ENCODE measurements at regions not wholly inside any gene's neighbourhood (a gene's known extent, or its start where the extent isn't known, plus 50 kb on each side); places are given as distances from the start of the nearest gene placed in this dataset.
"Not testable (repeated sequence)": the region's sequence is repeated elsewhere in the genome, so short reads cannot be mapped to it uniquely, and the experiment has no call there.

GRCh38 chr1:8169364-8170058 lies 143.4 kb upstream of the ERRFI1 start:
- DNase-seq (ENCODE audit: low read depth in 2 of 2), result peak; percentile 88 to 90

GRCh38 chr1:8167936-8168335 lies 141.8 kb upstream of the ERRFI1 start:
- DNase-seq (ENCODE audit: low read depth in 2 of 2), result no peak

GRCh38 chr1:8166406-8166805 lies 140.3 kb upstream of the ERRFI1 start:
- no peak for DNase-seq (ENCODE audit: low read depth in 2 of 2)

GRCh38 chr1:8165595-8166360 lies 139.7 kb upstream of the ERRFI1 start:
- DNase-seq (ENCODE audit: low read depth in 2 of 2), result peak in 1 of 2 donors; percentile 17

GRCh38 chr1:8164670-8165069 lies 138.6 kb upstream of the ERRFI1 start:
- no peak for DNase-seq (ENCODE audit: low read depth in 2 of 2)

GRCh38 chr1:8163039-8163438 lies 136.9 kb upstream of the ERRFI1 start:
- DNase-seq (ENCODE audit: low read depth in 2 of 2), result no peak

- no peak for DNase-seq (ENCODE audit: low read depth in 2 of 2)
These were observed 136.1 kb upstream of the ERRFI1 start for GRCh38 chr1:8162168-8162567.

- no peak for DNase-seq (ENCODE audit: low read depth in 2 of 2)
These were observed 135.5 kb upstream of the ERRFI1 start for GRCh38 chr1:8161546-8162105.

GRCh38 chr1:8159470-8160024 lies 133.4 kb upstream of the ERRFI1 start:
- no peak for DNase-seq (ENCODE audit: low read depth in 2 of 2)

GRCh38 chr1:8158995-8159394 lies 132.9 kb upstream of the ERRFI1 start:
- no peak for DNase-seq (ENCODE audit: low read depth in 2 of 2)

GRCh38 chr1:8157765-8158164 lies 131.7 kb upstream of the ERRFI1 start:
- no peak for DNase-seq (ENCODE audit: low read depth in 2 of 2)

- no peak for DNase-seq (ENCODE audit: low read depth in 2 of 2)
These were observed 129.5 kb upstream of the ERRFI1 start for GRCh38 chr1:8155528-8156186.

GRCh38 chr1:8154621-8155052 lies 128.5 kb upstream of the ERRFI1 start:
- no peak for DNase-seq (ENCODE audit: low read depth in 2 of 2)

GRCh38 chr1:8153961-8154360 lies 127.9 kb upstream of the ERRFI1 start:
- no peak for DNase-seq (ENCODE audit: low read depth in 2 of 2)

- DNase-seq (ENCODE audit: low read depth in 2 of 2), result no peak
These were observed 126.9 kb upstream of the ERRFI1 start for GRCh38 chr1:8152731-8153702.

- no peak for DNase-seq (ENCODE audit: low read depth in 2 of 2)
These were observed 125.5 kb upstream of the ERRFI1 start for GRCh38 chr1:8151647-8152046.

GRCh38 chr1:8149756-8150155 lies 123.6 kb upstream of the ERRFI1 start:
- not testable (repeated sequence) for DNase-seq (ENCODE audit: low read depth in 2 of 2)

GRCh38 chr1:8147956-8148355 lies 121.8 kb upstream of the ERRFI1 start:
- peak in 1 of 2 donors; percentile 58 for DNase-seq (ENCODE audit: low read depth in 2 of 2)

GRCh38 chr1:8146257-8146855 lies 120.2 kb upstream of the ERRFI1 start:
- DNase-seq (ENCODE audit: low read depth in 2 of 2), result no peak

GRCh38 chr1:8145545-8146202 lies 119.6 kb upstream of the ERRFI1 start:
- DNase-seq (ENCODE audit: low read depth in 2 of 2), result no peak

Measured in dermis microvascular lymphatic vessel endothelial cell (primary cell).